NCI-H2029 treated with DMSO at 0.1 percent for 48 hours (cell line): ENCODE measurements at regions not wholly inside any gene's neighbourhood (a gene's known extent, or its start where the extent isn't known, plus 50 kb on each side); places are given as distances from the start of the nearest gene placed in this dataset.
"Not testable (repeated sequence)": the region's sequence is repeated elsewhere in the genome, so short reads cannot be mapped to it uniquely, and the experiment has no call there.

Experiments
- DNase-seq: peaks from one replicate; lab custom pipeline; 2025; lab: John Stamatoyannopoulos, UW

DNA sequence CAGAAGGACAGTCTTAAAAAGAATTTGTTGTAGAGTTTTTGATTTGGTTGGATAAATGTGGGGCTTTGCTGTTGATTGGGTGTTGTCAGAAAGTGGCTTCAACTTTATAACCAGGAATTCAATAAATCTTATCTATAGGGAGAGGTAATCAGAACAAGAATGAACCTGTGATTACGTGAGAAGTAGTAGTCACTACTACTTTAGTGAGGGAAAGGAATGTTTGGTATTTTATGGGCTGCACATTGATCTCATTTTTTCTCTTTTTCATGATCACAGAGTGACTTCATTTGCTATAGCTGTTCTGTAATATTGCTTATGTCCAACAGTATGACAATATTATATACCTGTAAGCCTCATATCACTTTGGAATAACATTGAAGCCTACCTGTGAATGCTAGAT lies 485.2 kb upstream of the BCHE start:
- no peak for DNase-seq

DNA sequence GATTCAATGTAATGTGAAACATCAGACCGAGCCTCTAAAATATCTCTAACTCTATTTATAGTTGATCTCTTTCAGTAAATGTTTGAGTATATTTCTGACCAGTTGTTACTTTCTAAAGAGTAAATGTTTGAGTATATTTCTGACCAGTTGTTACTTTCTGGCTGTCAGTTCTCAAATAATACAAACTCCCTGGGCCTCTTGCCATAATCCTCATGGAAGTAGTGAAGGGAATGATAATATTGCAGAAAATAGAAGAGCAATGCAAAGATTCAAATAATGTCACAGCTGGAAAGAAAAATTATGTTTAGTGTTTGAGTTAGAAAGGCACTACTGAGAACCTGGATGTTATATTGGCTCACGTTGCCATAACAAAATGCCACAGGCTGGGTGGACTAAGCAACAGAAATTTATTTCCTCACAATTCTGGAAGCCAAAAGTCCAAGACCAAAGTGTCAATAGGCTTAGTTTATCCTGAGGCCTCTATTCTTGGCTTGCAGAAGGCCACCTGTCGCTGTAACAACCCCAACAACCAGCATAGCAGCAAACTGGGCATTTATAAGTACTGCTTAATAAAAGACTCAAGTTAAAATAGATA lies 470.6 kb upstream of the BCHE start:
- DNase-seq = no peak

DNA sequence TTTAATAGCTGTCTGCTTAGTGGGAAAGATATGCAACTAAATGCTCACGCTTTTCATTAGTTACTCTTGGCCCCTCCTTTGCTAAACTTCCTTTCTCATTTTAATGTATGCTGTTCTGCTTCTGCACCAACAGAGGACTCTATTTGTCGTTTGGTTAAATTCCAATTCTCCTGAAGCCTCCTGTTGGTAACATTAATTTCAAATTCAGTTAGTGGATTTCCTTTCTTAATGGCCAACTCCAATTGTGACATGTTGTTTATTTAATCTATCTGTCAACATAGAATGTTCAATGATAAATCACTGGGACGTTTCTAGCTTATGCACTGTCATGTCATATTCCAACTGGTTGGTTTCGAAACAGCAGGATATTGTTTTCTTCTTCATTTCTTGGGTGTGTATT lies 467.4 kb upstream of the BCHE start:
- no peak for DNase-seq

GRCh38 chr3:166303681-166304080 lies 466.5 kb upstream of the BCHE start:
- no peak for DNase-seq

- DNase-seq = no peak
Measured at GRCh38 chr3:166302331-166302730, 465.1 kb upstream of the BCHE start.

DNA sequence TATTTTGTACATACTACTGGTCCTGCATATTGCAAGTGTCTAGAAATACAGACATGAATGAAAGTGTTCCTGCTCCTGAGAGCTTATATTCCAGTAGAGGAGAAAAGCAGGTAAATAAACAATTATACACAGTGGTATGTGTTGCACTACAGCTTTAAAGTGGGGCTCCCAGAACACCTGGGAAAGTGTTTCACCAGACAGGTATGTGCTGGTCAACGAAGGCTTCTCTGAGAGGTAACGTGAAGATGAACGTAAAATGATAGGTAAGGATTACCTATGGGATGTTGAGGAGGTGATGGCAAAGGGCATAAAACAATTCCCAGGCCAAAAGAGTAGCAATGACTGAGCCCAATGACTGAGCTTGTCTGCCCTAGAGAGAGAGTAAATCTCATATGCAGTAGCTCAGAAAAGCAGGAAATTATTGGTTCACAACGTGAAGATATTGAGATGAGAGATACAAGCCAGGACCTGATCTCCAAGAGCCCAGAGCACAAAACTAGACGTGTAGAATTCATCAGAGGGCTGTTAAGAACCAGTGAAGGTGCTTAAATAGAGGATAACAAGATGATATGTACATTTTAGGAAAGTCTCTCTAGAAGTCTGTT lies 459.1 kb upstream of the BCHE start:
- DNase-seq = no peak

- no peak for DNase-seq
Measured at GRCh38 chr3:166291186-166291955, 454.1 kb upstream of the BCHE start.

- no peak for DNase-seq
Measured at GRCh38 chr3:166285001-166285400, 447.8 kb upstream of the BCHE start.

DNA sequence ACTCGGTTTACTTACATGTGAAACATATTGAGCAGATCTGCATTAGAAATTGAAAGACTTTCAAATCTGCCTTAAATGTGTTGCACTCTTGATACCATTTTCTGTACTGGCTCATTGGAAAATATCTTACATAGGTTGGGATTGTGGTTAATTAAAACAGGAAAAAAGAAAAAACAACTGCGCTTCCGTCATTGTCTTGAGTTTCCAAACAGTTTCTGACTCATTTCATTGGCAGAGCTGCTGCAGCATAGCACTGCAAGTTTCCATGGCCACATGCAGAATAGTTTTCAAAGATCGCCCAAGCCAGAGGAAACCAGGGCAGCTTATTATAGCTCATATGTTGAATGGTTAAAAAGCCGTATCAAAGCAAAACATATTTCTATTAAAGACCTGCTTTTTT lies 446.6 kb upstream of the BCHE start:
- no peak for DNase-seq

DNA sequence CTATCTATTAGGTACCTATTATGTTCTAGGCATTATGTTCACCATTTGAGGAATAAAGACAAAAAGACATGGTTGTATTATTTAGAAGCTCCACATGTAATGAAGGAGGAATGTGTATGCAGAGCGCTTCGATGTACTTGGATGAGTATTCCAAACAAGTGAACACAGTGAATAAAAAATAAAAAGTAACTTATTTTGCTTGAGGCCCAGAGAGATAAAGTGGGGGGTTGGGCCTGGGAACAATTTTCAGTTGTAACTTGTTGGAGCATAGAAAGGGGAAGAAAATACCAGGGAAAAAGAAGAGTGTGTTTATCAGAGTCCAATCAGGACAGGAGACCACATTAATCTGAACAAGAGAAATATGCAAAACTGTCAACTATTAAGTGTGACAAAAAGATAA lies 445.7 kb upstream of the BCHE start:
- DNase-seq = no peak

GRCh38 chr3:166279636-166280035 lies 442.4 kb upstream of the BCHE start:
- DNase-seq = no peak

- DNase-seq = no peak
Measured at GRCh38 chr3:166275024-166275390, 437.8 kb upstream of the BCHE start.

GRCh38 chr3:166274351-166275023 lies 437.3 kb upstream of the BCHE start:
- no peak for DNase-seq

GRCh38 chr3:166270429-166270828 lies 433.2 kb upstream of the BCHE start:
- DNase-seq = no peak

GRCh38 chr3:166265153-166265552 lies 427.9 kb upstream of the BCHE start:
- DNase-seq = no peak

DNA sequence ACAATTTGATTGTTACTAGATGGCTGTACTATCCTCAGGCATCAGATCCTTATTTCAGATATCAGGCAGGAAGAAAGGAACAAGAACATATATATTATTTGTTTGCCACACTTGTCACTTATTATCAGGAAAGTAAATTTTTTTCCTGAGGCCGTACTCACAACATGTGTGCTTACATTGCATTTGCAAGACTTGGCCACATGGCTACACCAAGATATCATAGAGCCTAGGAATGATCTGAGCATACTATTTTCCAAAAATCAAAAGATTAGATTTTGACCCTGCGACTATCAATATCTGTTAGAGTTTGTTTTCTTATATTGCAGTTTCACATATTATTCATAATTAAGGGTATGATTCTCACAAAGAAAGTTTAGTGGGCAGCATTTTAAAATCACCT lies 426.2 kb upstream of the BCHE start:
- DNase-seq = no peak

- DNase-seq = not testable (repeated sequence)
Measured at GRCh38 chr3:166258293-166258850, 421.1 kb upstream of the BCHE start.

DNA sequence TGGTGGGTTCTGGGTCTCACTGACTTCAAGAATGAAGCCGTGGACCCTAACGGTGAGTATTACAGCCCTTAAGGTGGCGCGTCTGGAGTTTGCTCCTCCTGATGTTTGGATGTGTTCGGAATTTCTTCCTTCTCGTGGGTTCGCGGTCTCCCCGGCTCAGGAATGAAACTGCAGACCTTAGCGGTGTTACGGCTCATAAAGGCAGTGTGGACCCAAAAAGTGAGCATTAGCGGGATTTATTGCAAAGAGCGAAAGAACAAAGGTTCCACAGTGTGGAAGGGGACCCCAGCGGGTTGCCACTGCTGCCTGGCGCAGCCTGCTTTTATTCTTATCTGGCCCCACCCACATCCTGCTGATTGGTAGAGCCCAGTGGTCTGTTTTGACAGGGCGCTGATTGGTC lies 420.5 kb upstream of the BCHE start:
- DNase-seq = no peak

- DNase-seq = no peak
Measured at GRCh38 chr3:166248784-166249183, 411.6 kb upstream of the BCHE start.

- no peak for DNase-seq
Measured at GRCh38 chr3:166243511-166243910, 406.3 kb upstream of the BCHE start.

- no peak for DNase-seq
Measured at GRCh38 chr3:166223120-166223519, 385.9 kb upstream of the BCHE start.

DNA sequence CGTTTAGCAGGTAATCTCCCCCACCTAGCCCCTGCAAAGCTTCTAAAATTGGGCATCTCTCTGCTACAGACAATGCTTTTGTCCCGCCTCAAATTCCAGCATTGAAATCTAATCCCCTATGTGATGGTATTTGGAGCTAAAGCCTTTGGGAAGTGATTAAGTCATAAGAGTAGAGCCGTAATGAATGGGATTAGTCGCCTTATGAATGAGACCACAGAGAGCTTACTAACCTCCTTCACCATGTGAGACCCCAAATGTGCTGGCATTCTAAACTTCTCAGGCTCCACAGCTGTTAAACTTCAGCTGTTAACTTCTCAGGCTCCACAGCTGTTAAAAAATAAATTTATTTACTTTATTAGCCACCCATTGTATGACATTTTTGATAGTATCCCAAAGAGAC lies 374.2 kb upstream of the BCHE start:
- DNase-seq = no peak

DNA sequence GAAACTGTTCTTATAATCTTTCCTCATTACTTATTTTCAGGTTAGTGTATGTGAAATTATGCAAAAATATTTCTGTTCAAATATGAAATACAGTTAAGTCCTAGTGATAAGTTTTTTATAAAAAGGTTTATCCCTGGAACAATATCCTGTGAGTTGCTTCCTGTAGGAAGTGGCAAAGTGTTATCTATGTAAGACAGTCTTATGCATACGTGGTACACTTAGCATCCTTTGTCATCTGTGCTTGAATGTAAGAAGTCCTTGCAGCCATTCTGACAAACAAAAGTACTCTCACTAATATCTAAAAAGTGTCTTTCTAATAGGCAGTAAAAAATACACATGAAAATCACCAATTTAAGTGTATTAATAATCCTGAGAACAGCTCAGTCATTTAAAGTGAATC lies 372.5 kb upstream of the BCHE start:
- DNase-seq = no peak
